Panc1 (cell line): ENCODE measurements at regions not wholly inside any gene's neighbourhood (a gene's known extent, or its start where the extent isn't known, plus 50 kb on each side); places are given as distances from the start of the nearest gene placed in this dataset.

Experiments used
- ATAC-seq: fragments of 200-7000 bp; cut with Tn5 transposase; 2 replicates; pipeline ENCODE4 v1.9.1; 2020; ENCODE audit warnings: mild to moderate bottlenecking, moderate library complexity
- BruUV-seq: library from RNA; stranded (reverse); fragments of 400-500 nt; replicated peaks from 2 replicates; lab custom pipeline; 2021; lab: Mats Ljungman, UMichigan
- CTCF ChIA-PET: fragments of 300-600 bp; sonication (Branson Sonifier 250); formaldehyde crosslinking; loops from one replicate; lab custom pipeline; 2022; ENCODE audit warnings: antibody characterized with exemption; lab: Charles Lee
- POLR2A ChIA-PET: fragments of 300-600 bp; sonication (Branson Sonifier 250); formaldehyde crosslinking; loops from one replicate; lab custom pipeline; 2022; ENCODE audit warnings: antibody characterized with exemption; lab: Charles Lee
- DNase-seq: peaks from one replicate; pipeline ENCODE4 v3.0.0-alpha.2; 2010; ENCODE audit warnings: low read depth, low spot score
- H3K27ac ChIP-seq: 2 replicates; pipeline ENCODE4 v1.5.1; 2011; ENCODE audit warnings: mild to moderate bottlenecking, low read length, inconsistent platforms
- H3K27me3 ChIP-seq: fragments of 200-500 bp; sonication (Bioruptor generic); 2 replicates; pipeline ENCODE4 v1.6.0; 2014; ENCODE audit warnings: low read length, inconsistent platforms; ENCODE audit not compliant: control insufficient read depth, insufficient read depth
- H3K36me3 ChIP-seq: fragments of 200-500 bp; sonication (Bioruptor generic); 2 replicates; pipeline ENCODE4 v1.5.1; 2014; ENCODE audit warnings: inconsistent platforms, mild to moderate bottlenecking, low read length, moderate library complexity; ENCODE audit not compliant: control insufficient read depth, insufficient read depth
- H3K4me1 ChIP-seq: 2 replicates; pipeline ENCODE4 v1.5.1; 2011; ENCODE audit warnings: inconsistent platforms, mild to moderate bottlenecking, low read length, moderate library complexity; ENCODE audit not compliant: control insufficient read depth, insufficient read depth
- H3K4me3 ChIP-seq, 2 experiments: 2 replicates each; pipeline ENCODE4 v1.5.1; 2011 to 2012; ENCODE audit warnings: low read depth in 2 of 2, low read length in 2 of 2, mild to moderate bottlenecking in 2 of 2, inconsistent platforms in 1 of 2, moderate library complexity in 1 of 2
- H3K9me3 ChIP-seq: fragments of 200-500 bp; sonication (Bioruptor generic); 2 replicates; pipeline ENCODE4 v1.5.1; 2014; ENCODE audit warnings: low read depth, mild to moderate bottlenecking, inconsistent platforms, low read length, moderate library complexity; ENCODE audit not compliant: control insufficient read depth, insufficient read depth
- POLR2AphosphoS5 ChIP-seq: IDR thresholded peaks from 2 replicates; pipeline ENCODE4 v1.6.1; 2012; ENCODE audit warnings: mild to moderate bottlenecking, low read depth, low read length, moderate library complexity
- SIN3A ChIP-seq: IDR thresholded peaks from 2 replicates; pipeline ENCODE4 v1.6.1; 2012; ENCODE audit warnings: low read depth, mild to moderate bottlenecking, low read length, moderate library complexity, borderline replicate concordance; ENCODE audit not compliant: insufficient read depth
- TCF7L2 ChIP-seq: IDR thresholded peaks from 2 replicates; pipeline ENCODE4 v1.6.1; 2011; ENCODE audit warnings: mild to moderate bottlenecking, low read depth, low read length, inconsistent platforms
- in situ Hi-C: cut with HindIII; loops from 2 replicates; pipeline ENCODE4 v1.10.0; 2016; ENCODE audit warnings: low sequenced_read_pairs, low pct_unique_long_range_greater_than_20kb
- intact Hi-C: fragments of 100-400 bp; cut with micrococcal nuclease; formaldehyde crosslinking; loops from one replicate; pipeline ENCODE4 v1.10.0; 2022; ENCODE audit not compliant: unreplicated experiment
- TF ChIP-seq, protein P1 (sequence below), 2 experiments: IDR thresholded peaks; 2 replicates each; pipeline ENCODE4 v1.6.1; 2011 to 2012; ENCODE audit warnings: low read depth in 2 of 2, control low read depth in 1 of 2, low read length in 1 of 2, mild to moderate bottlenecking in 1 of 2, moderate library complexity in 1 of 2; ENCODE audit not compliant: insufficient read depth in 1 of 2
- TF ChIP-seq, protein P2 (sequence below): fragments of 450-650 bp; IDR thresholded peaks from 2 replicates; pipeline ENCODE4 v1.5.1; 2017; ENCODE audit warnings: mild to moderate bottlenecking

DNA sequence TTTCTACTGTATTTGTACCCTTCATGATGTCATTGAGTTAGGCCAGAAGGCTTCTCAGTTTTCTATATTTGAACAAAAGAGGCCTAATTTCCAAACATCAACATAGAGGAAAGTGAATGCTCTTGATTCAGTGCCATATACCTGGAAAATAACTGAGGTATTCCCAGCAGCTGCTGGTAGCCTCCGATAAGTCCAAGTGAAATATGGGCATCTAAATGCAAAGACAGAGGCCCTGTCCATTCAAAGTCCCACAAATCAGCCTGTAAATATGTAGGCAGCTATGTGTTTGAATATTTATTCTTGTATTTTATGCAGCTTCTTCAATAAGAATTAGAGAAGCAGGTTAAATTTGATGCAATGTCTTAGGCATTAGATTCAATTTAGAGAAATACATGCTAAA, 89.5 kb upstream of the DPP10 start:
- DNase-seq (no peak), ATAC-seq (no peak)
- ChIA-PET POLR2A (no interaction called here), CTCF (no interaction called here)
- Histone ChIP-seq H3K4me3 (no peak overlapping the region), H3K36me3 (no peaks in the 10 kb centered on the region), H3K27me3 (no peaks in the 10 kb centered on the region), H3K27ac (no peak overlapping the region), H3K4me1 (no peaks in the 10 kb centered on the region), H3K9me3 (no peaks in the 10 kb centered on the region)
- intact Hi-C loops (no loop called here), in situ Hi-C loops (no loop called here)
- BruUV-seq, result no TSS peak
- TF ChIP-seq, protein P1, sequence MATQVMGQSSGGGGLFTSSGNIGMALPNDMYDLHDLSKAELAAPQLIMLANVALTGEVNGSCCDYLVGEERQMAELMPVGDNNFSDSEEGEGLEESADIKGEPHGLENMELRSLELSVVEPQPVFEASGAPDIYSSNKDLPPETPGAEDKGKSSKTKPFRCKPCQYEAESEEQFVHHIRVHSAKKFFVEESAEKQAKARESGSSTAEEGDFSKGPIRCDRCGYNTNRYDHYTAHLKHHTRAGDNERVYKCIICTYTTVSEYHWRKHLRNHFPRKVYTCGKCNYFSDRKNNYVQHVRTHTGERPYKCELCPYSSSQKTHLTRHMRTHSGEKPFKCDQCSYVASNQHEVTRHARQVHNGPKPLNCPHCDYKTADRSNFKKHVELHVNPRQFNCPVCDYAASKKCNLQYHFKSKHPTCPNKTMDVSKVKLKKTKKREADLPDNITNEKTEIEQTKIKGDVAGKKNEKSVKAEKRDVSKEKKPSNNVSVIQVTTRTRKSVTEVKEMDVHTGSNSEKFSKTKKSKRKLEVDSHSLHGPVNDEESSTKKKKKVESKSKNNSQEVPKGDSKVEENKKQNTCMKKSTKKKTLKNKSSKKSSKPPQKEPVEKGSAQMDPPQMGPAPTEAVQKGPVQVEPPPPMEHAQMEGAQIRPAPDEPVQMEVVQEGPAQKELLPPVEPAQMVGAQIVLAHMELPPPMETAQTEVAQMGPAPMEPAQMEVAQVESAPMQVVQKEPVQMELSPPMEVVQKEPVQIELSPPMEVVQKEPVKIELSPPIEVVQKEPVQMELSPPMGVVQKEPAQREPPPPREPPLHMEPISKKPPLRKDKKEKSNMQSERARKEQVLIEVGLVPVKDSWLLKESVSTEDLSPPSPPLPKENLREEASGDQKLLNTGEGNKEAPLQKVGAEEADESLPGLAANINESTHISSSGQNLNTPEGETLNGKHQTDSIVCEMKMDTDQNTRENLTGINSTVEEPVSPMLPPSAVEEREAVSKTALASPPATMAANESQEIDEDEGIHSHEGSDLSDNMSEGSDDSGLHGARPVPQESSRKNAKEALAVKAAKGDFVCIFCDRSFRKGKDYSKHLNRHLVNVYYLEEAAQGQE (IDR thresholded peaks at IDR 0.05; ENCODE audit: insufficient read depth in 1 of 2, low read depth in 2 of 2, low read length in 1 of 2), result no peak
- no peak for TF ChIP-seq SIN3A
- no peak for TF ChIP-seq TCF7L2
- TF ChIP-seq POLR2AphosphoS5, result no peak
- TF ChIP-seq, protein P2, sequence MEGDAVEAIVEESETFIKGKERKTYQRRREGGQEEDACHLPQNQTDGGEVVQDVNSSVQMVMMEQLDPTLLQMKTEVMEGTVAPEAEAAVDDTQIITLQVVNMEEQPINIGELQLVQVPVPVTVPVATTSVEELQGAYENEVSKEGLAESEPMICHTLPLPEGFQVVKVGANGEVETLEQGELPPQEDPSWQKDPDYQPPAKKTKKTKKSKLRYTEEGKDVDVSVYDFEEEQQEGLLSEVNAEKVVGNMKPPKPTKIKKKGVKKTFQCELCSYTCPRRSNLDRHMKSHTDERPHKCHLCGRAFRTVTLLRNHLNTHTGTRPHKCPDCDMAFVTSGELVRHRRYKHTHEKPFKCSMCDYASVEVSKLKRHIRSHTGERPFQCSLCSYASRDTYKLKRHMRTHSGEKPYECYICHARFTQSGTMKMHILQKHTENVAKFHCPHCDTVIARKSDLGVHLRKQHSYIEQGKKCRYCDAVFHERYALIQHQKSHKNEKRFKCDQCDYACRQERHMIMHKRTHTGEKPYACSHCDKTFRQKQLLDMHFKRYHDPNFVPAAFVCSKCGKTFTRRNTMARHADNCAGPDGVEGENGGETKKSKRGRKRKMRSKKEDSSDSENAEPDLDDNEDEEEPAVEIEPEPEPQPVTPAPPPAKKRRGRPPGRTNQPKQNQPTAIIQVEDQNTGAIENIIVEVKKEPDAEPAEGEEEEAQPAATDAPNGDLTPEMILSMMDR, result no peak

DNA sequence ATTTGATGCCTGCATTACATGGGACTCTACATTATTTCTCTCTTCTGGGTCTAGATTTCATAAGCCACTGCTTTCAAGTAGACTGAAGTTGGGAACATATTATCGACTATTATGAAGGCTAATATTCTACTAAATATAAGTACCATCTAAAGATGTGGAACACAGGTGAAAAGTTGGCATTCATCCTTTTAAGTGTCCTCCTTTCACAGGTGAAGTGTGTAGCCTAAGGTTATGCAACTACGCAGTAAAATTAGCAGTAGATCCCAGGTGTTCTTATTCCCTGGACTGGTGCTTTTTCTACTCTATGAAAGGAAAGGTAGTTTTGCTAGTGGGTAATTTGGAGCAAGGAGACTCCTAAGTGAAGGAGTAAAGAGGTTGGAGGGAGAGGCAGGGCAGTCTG, 88.2 kb upstream of the DPP10 start:
- no peaks in the 10 kb centered on the region for H3K27me3 ChIP-seq
- H3K4me3 ChIP-seq, result no peak overlapping the region
- no peaks in the 10 kb centered on the region for H3K9me3 ChIP-seq
- no peak for ATAC-seq
- TF ChIP-seq, protein P1 (IDR thresholded peaks at IDR 0.05; ENCODE audit: insufficient read depth in 1 of 2, low read depth in 2 of 2, low read length in 1 of 2), result no peak
- TF ChIP-seq POLR2AphosphoS5 (no peak), TCF7L2 (no peak), SIN3A (no peak)
- TF ChIP-seq, protein P2, result no peak
- no peak overlapping the region for H3K27ac ChIP-seq
- DNase-seq, result no peak
- H3K36me3 ChIP-seq, result no peaks in the 10 kb centered on the region
- no TSS peak for BruUV-seq
- intact Hi-C loops (no loop called here), in situ Hi-C loops (no loop called here)
- H3K4me1 ChIP-seq, result no peaks in the 10 kb centered on the region
- ChIA-PET POLR2A (no interaction called here), CTCF (no interaction called here)
